ENCODE measurements at regions not wholly inside any gene's neighbourhood (a gene's known extent, or its start where the extent isn't known, plus 50 kb on each side); places are given as distances from the start of the nearest gene placed in this dataset.

GRCh38 chr6:56005426-56005825, 130.0 kb upstream of the BMP5 start:
- DNase-seq: no peak

GRCh38 chr6:56004426-56004825, 129.0 kb upstream of the BMP5 start:
- peak; percentile 14 for DNase-seq

- DNase-seq: no peak
These were observed 128.2 kb upstream of the BMP5 start for GRCh38 chr6:56003616-56004015.

GRCh38 chr6:56002336-56002735, 126.9 kb upstream of the BMP5 start:
- peak; percentile 78 for DNase-seq

GRCh38 chr6:55998576-55998975, 123.2 kb upstream of the BMP5 start:
- peak; percentile 7 for DNase-seq

- DNase-seq: no peak
These were observed 122.0 kb upstream of the BMP5 start for GRCh38 chr6:55997223-55997874.

- no peak for DNase-seq
These were observed 119.1 kb upstream of the BMP5 start for GRCh38 chr6:55994531-55994930.

- no peak for DNase-seq
These were observed 118.0 kb upstream of the BMP5 start for GRCh38 chr6:55993418-55993817.

GRCh38 chr6:55992546-55992945, 117.2 kb upstream of the BMP5 start:
- no peak for DNase-seq

- no peak for DNase-seq
These were observed 109.9 kb upstream of the BMP5 start for GRCh38 chr6:55985309-55985708.

GRCh38 chr6:55983861-55984260, 108.5 kb upstream of the BMP5 start:
- no peak for DNase-seq

- DNase-seq: no peak
These were observed 106.3 kb upstream of the BMP5 start for GRCh38 chr6:55981660-55982059.

GRCh38 chr6:55980627-55981211, 105.3 kb upstream of the BMP5 start:
- DNase-seq: peak; percentile 50

GRCh38 chr6:55979526-55979925, 104.1 kb upstream of the BMP5 start:
- DNase-seq: no peak

GRCh38 chr6:55977959-55978665, 102.7 kb upstream of the BMP5 start:
- no peak for DNase-seq

- DNase-seq: peak; percentile 21
These were observed 99.3 kb upstream of the BMP5 start for GRCh38 chr6:55974688-55975087.

- no peak for DNase-seq
These were observed 96.7 kb upstream of the BMP5 start for GRCh38 chr6:55972091-55972490.

- no peak for DNase-seq
These were observed 94.1 kb upstream of the BMP5 start for GRCh38 chr6:55969526-55969925.

- DNase-seq: no peak
These were observed 93.5 kb upstream of the BMP5 start for GRCh38 chr6:55968926-55969325.

- DNase-seq: no peak
These were observed 88.7 kb upstream of the BMP5 start for GRCh38 chr6:55964136-55964535.

GRCh38 chr6:55963301-55963700, 87.9 kb upstream of the BMP5 start:
- DNase-seq: peak; percentile 18

GRCh38 chr6:55960344-55960743, 85.0 kb upstream of the BMP5 start:
- no peak for DNase-seq

GRCh38 chr6:55958790-55959189, 83.4 kb upstream of the BMP5 start:
- no peak for DNase-seq

- peak; percentile 76 for DNase-seq
These were observed 82.6 kb upstream of the BMP5 start for GRCh38 chr6:55957961-55958422.

Measured in fibroblast of upper back skin (primary cell).